ENCODE measurements at regions not wholly inside any gene's neighbourhood (a gene's known extent, or its start where the extent isn't known, plus 50 kb on each side); places are given as distances from the start of the nearest gene placed in this dataset.

- TF ChIP-seq POLR2A (IDR thresholded peaks at IDR 0.05), result no peak
- TF ChIP-seq, protein P1, sequence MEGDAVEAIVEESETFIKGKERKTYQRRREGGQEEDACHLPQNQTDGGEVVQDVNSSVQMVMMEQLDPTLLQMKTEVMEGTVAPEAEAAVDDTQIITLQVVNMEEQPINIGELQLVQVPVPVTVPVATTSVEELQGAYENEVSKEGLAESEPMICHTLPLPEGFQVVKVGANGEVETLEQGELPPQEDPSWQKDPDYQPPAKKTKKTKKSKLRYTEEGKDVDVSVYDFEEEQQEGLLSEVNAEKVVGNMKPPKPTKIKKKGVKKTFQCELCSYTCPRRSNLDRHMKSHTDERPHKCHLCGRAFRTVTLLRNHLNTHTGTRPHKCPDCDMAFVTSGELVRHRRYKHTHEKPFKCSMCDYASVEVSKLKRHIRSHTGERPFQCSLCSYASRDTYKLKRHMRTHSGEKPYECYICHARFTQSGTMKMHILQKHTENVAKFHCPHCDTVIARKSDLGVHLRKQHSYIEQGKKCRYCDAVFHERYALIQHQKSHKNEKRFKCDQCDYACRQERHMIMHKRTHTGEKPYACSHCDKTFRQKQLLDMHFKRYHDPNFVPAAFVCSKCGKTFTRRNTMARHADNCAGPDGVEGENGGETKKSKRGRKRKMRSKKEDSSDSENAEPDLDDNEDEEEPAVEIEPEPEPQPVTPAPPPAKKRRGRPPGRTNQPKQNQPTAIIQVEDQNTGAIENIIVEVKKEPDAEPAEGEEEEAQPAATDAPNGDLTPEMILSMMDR (IDR thresholded peaks at IDR 0.05), result no peak
These were observed 457.6 kb upstream of the KLF6 start for GRCh38 chr10:4242561-4243035.

Measured in testis (tissue), 2 donors.